ENCODE measurements at regions not wholly inside any gene's neighbourhood (a gene's known extent, or its start where the extent isn't known, plus 50 kb on each side); places are given as distances from the start of the nearest gene placed in this dataset.

DNA sequence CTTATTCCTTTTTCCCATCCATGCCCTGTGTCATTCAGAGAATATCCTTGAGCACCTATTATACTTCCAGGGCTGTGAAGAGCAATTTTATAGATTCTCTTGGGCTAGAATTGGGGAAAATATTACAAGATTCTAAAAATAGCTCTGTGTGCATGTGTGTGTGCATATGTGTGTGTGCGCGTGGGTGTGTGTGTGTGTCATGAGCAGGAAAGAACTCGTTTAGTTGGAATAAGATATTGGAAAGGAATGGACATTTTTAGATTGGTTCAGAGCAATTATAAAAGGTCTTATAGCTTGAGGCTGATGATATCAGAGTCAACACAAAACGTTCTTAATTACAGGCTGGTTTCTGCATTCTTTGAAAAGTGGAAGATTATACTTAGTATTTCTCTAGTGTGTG, 212.1 kb upstream of the COPS8 start:
- Histone ChIP-seq H3K79me2 (ENCODE audit: control insufficient read depth in 1 of 2, insufficient read depth in 2 of 2, low read length in 2 of 2) (no peaks in the 10 kb centered on the region), H3K9ac (replicated peaks in 1 of 4; ENCODE audit: extremely low read depth in 1 of 4, low read depth in 3 of 4, low read length in 3 of 4) (no peak overlapping the region), H3K4me2 (ENCODE audit: insufficient read depth in 1 of 2, low read depth in 2 of 2, low read length in 2 of 2) (no peak overlapping the region), H3K4me3 (ENCODE audit: extremely low read depth in 1 of 4, insufficient read depth in 2 of 4, low read depth in 3 of 4, low read length in 4 of 4) (no peak overlapping the region), H4K20me1 (replicated peaks in 1 of 2; ENCODE audit: control insufficient read depth in 1 of 2, insufficient read depth in 2 of 2, low read length in 2 of 2) (no peaks in the 10 kb centered on the region), H3K27ac (ENCODE audit: low read depth, low read length) (no peak overlapping the region), H3K9me3 (ENCODE audit: insufficient read depth in 2 of 2, low read depth in 1 of 2, low read length in 1 of 2) (no peaks in the 10 kb centered on the region; a peak in 1 of 4 replicates), H4K91ac (replicated peaks; ENCODE audit: insufficient read length, low read length) (no peak overlapping the region), H3K56ac (replicated peaks; ENCODE audit: insufficient read length, low read depth, low read length) (no peak overlapping the region), H2BK15ac (ENCODE audit: low read length) (no peak overlapping the region), H3K4ac (replicated peaks; ENCODE audit: insufficient read length, low read depth, low read length) (no peak overlapping the region), H2BK20ac (ENCODE audit: low read length) (no peak overlapping the region), H3K79me1 (ENCODE audit: low read depth, low read length) (no peaks in the 10 kb centered on the region), H3K23ac (ENCODE audit: insufficient read length) (no peak overlapping the region), H3K4me1 (replicated peaks in 1 of 4; ENCODE audit: control insufficient read depth in 3 of 4, insufficient read depth in 4 of 4, low read length in 3 of 4) (no peaks in the 10 kb centered on the region; a peak in 1 of 7 replicates), H2BK5ac (ENCODE audit: low read depth, low read length) (no peak overlapping the region), H2AFZ (ENCODE audit: low read length) (no peak overlapping the region), H3K23me2 (ENCODE audit: low read depth, low read length) (no peaks in the 10 kb centered on the region), H3K18ac (ENCODE audit: extremely low read depth, low read length) (no peak overlapping the region), H4K5ac (ENCODE audit: insufficient read length, low read depth, low read length) (no peak overlapping the region), H2BK12ac (ENCODE audit: low read depth, low read length) (no peak overlapping the region), H3K36me3 (ENCODE audit: control insufficient read depth in 2 of 4, insufficient read depth in 4 of 4, low read length in 3 of 4) (no peaks in the 10 kb centered on the region), H3K27me3 (replicated peaks in 1 of 4; ENCODE audit: control insufficient read depth in 3 of 4, extremely low read depth in 1 of 4, insufficient read depth in 3 of 4, low read length in 3 of 4) (no peaks in the 10 kb centered on the region), H2BK120ac (replicated peaks; ENCODE audit: low read depth, low read length) (no peak overlapping the region), H4K8ac (ENCODE audit: extremely low read depth, insufficient read depth, low read length) (no peak overlapping the region), H3K14ac (ENCODE audit: insufficient read length) (no peak overlapping the region), H2AK5ac (ENCODE audit: low read depth, low read length) (no peak overlapping the region)
- POLR2A ChIA-PET (ENCODE audit: partially characterized antibody), result no interaction called here
- CTCF ChIA-PET (ENCODE audit: partially characterized antibody), result no interaction called here
- FAIRE-seq (no peak), DNase-seq (ENCODE audit: low read depth in 1 of 2, low spot score in 2 of 2) (no peak)
- TF ChIP-seq SP4 (IDR thresholded peaks at IDR 0.05; ENCODE audit: low read length), result no peak
- 86 to 100% methylated on average over 1 to 4 of the region's 4 CpGs for WGBS, 2 experiments (ENCODE audit: extremely low coverage in 1 of 2, insufficient coverage in 1 of 2, insufficient read length in 1 of 2, insufficient replicate concordance in 2 of 2, low coverage in 1 of 2, low lambda C conversion rate in 2 of 2, missing lambda C conversion rate in 1 of 2)

Measured in H1 (cell line).